ENCODE measurements at regions not wholly inside any gene's neighbourhood (a gene's known extent, or its start where the extent isn't known, plus 50 kb on each side); places are given as distances from the start of the nearest gene placed in this dataset.

GRCh38 chr4:124030147-124030546 is 633.6 kb downstream of the SPRY1 start:
- Histone ChIP-seq H3K4me2 (ENCODE audit: low read depth, low read length) (no peak overlapping the region), H4K20me1 (ENCODE audit: insufficient read depth, low read length) (no peaks in the 10 kb centered on the region), H3F3A (ENCODE audit: insufficient read depth, low read length) (no peaks in the 10 kb centered on the region), H3K27ac (ENCODE audit: low read length) (no peak overlapping the region), H3K4me3 (ENCODE audit: low read length) (no peak overlapping the region), H3K79me2 (ENCODE audit: low read length) (no peaks in the 10 kb centered on the region), H3K4me1 (ENCODE audit: low read length) (peaks cover under 1% of the 10 kb centered on the region; the same call in 1 of the 2 replicates), H3K36me3 (replicated peaks; ENCODE audit: insufficient read depth, low read length) (no peaks in the 10 kb centered on the region), H3K9me3 (replicated peaks; ENCODE audit: insufficient read depth, low read length) (no peaks in the 10 kb centered on the region), H2AFZ (ENCODE audit: low read length) (no peak overlapping the region), H3K27me3 (replicated peaks; ENCODE audit: insufficient read depth, low read length) (no peaks in the 10 kb centered on the region), H3K9me2 (replicated peaks; ENCODE audit: insufficient read depth, low read length) (no peaks in the 10 kb centered on the region; the same call in 1 of the 2 replicates), H3K9ac (ENCODE audit: low read length) (no peak overlapping the region)
- DNase-seq = no peak
- TF ChIP-seq CTCF (IDR thresholded peaks at IDR 0.05; ENCODE audit: low read length) (no peak), EZH2 (optimal IDR thresholded peaks at IDR 0.05; ENCODE audit: low read depth, low read length) (no peak), EZH2phosphoT487 (IDR thresholded peaks at IDR 0.05; ENCODE audit: low read length) (no peak)

GRCh38 chr4:124032035-124032434 is 635.4 kb downstream of the SPRY1 start:
- Histone ChIP-seq H3K9me3 (replicated peaks; ENCODE audit: insufficient read depth, low read length) (no peaks in the 10 kb centered on the region), H4K20me1 (ENCODE audit: insufficient read depth, low read length) (no peaks in the 10 kb centered on the region), H3K4me3 (ENCODE audit: low read length) (no peak overlapping the region), H3K27ac (ENCODE audit: low read length) (no peak overlapping the region), H3K4me1 (ENCODE audit: low read length) (peaks cover 6% of the 10 kb centered on the region), H3K27me3 (replicated peaks; ENCODE audit: insufficient read depth, low read length) (no peaks in the 10 kb centered on the region), H3K9me2 (replicated peaks; ENCODE audit: insufficient read depth, low read length) (no peaks in the 10 kb centered on the region), H3K36me3 (replicated peaks; ENCODE audit: insufficient read depth, low read length) (no peaks in the 10 kb centered on the region), H3K9ac (ENCODE audit: low read length) (no peak overlapping the region), H3K79me2 (ENCODE audit: low read length) (no peaks in the 10 kb centered on the region), H3F3A (ENCODE audit: insufficient read depth, low read length) (no peaks in the 10 kb centered on the region), H3K4me2 (ENCODE audit: low read depth, low read length) (no peak overlapping the region), H2AFZ (ENCODE audit: low read length) (no peak overlapping the region)
- TF ChIP-seq EZH2 (optimal IDR thresholded peaks at IDR 0.05; ENCODE audit: low read depth, low read length) (no peak), CTCF (IDR thresholded peaks at IDR 0.05; ENCODE audit: low read length) (no peak), EZH2phosphoT487 (IDR thresholded peaks at IDR 0.05; ENCODE audit: low read length) (no peak)
- no peak for DNase-seq

- Histone ChIP-seq H2AFZ (ENCODE audit: low read length) (no peak overlapping the region), H3K27me3 (replicated peaks; ENCODE audit: insufficient read depth, low read length) (no peaks in the 10 kb centered on the region), H3K79me2 (ENCODE audit: low read length) (no peaks in the 10 kb centered on the region), H3K4me3 (ENCODE audit: low read length) (no peak overlapping the region), H3K27ac (ENCODE audit: low read length) (no peak overlapping the region), H3F3A (ENCODE audit: insufficient read depth, low read length) (no peaks in the 10 kb centered on the region), H3K9me2 (replicated peaks; ENCODE audit: insufficient read depth, low read length) (no peaks in the 10 kb centered on the region), H3K9ac (ENCODE audit: low read length) (no peak overlapping the region), H3K9me3 (replicated peaks; ENCODE audit: insufficient read depth, low read length) (no peaks in the 10 kb centered on the region), H3K4me1 (ENCODE audit: low read length) (peaks cover 6% of the 10 kb centered on the region), H3K36me3 (replicated peaks; ENCODE audit: insufficient read depth, low read length) (no peaks in the 10 kb centered on the region), H3K4me2 (ENCODE audit: low read depth, low read length) (no peak overlapping the region), H4K20me1 (ENCODE audit: insufficient read depth, low read length) (no peaks in the 10 kb centered on the region)
- DNase-seq = peak; percentile 46
- TF ChIP-seq EZH2phosphoT487 (IDR thresholded peaks at IDR 0.05; ENCODE audit: low read length) (no peak), EZH2 (optimal IDR thresholded peaks at IDR 0.05; ENCODE audit: low read depth, low read length) (no peak), CTCF (IDR thresholded peaks at IDR 0.05; ENCODE audit: low read length) (no peak)
Observed at GRCh38 chr4:124035364-124036041, 638.9 kb downstream of the SPRY1 start.

Data from MM.1S (cell line).